Astrocyte (in vitro differentiated cells and primary cell): ENCODE measurements at regions not wholly inside any gene's neighbourhood (a gene's known extent, or its start where the extent isn't known, plus 50 kb on each side); places are given as distances from the start of the nearest gene placed in this dataset.
"Not testable (repeated sequence)": the region's sequence is repeated elsewhere in the genome, so short reads cannot be mapped to it uniquely, and the experiment has no call there.

Experiments used
- DNase-seq: peaks from one replicate; pipeline ENCODE4 v3.0.0-alpha.2; 2010; ENCODE audit warnings: low read depth
- FAIRE-seq: peaks from 2 replicates; lab custom pipeline; 2011; peaks lifted over from hg19 to GRCh38; lab: Jason Lieb, UNC
- H2AFZ ChIP-seq: 2 replicates; pipeline ENCODE4 v1.6.0; 2012; ENCODE audit warnings: low read depth, low read length, inconsistent platforms
- H3K27ac ChIP-seq: 2 replicates; pipeline ENCODE4 v1.5.1; 2011; ENCODE audit warnings: low read depth, low read length, inconsistent platforms
- H3K27me3 ChIP-seq: 2 replicates; pipeline ENCODE4 v1.6.0; 2011; ENCODE audit warnings: low read length, inconsistent platforms; ENCODE audit not compliant: insufficient read depth
- H3K36me3 ChIP-seq: 2 replicates; pipeline ENCODE4 v1.5.1; 2011; ENCODE audit warnings: low read length, inconsistent platforms; ENCODE audit not compliant: insufficient read depth
- H3K4me1 ChIP-seq: 2 replicates; pipeline ENCODE4 v1.5.1; 2011; ENCODE audit warnings: low read length, inconsistent platforms; ENCODE audit not compliant: insufficient read depth
- H3K4me2 ChIP-seq: 2 replicates; pipeline ENCODE4 v1.6.0; 2012; ENCODE audit warnings: low read length, inconsistent platforms
- H3K4me3 ChIP-seq: 2 replicates; pipeline ENCODE4 v1.5.1; 2011; ENCODE audit warnings: low read depth, mild to moderate bottlenecking, low read length, inconsistent platforms; ENCODE audit not compliant: insufficient read depth
- H3K79me2 ChIP-seq: 2 replicates; pipeline ENCODE4 v1.6.0; 2012; ENCODE audit warnings: mild to moderate bottlenecking, low read length, inconsistent platforms; ENCODE audit not compliant: insufficient read depth
- H3K9ac ChIP-seq: 2 replicates; pipeline ENCODE4 v1.6.0; 2012; ENCODE audit warnings: mild to moderate bottlenecking, low read length, inconsistent platforms
- H3K9me3 ChIP-seq: 2 replicates; pipeline ENCODE4 v1.5.1; 2012; ENCODE audit warnings: low read depth, mild to moderate bottlenecking, low read length, inconsistent platforms; ENCODE audit not compliant: insufficient read depth
- H4K20me1 ChIP-seq: 2 replicates; pipeline ENCODE4 v1.6.0; 2012; ENCODE audit warnings: low read length, inconsistent platforms; ENCODE audit not compliant: insufficient read depth
- H3K27ac Mint-ChIP-seq: one replicate; pipeline ENCODE4 v1.8.0; 2021; ENCODE audit warnings: mild to moderate bottlenecking, mixed read lengths; ENCODE audit not compliant: unreplicated experiment
- H3K27me3 Mint-ChIP-seq: one replicate; pipeline ENCODE4 v1.8.0; 2021; ENCODE audit warnings: low read depth, mixed read lengths; ENCODE audit not compliant: unreplicated experiment
- H3K36me3 Mint-ChIP-seq: one replicate; pipeline ENCODE4 v1.8.0; 2021; ENCODE audit warnings: low read depth, mixed read lengths; ENCODE audit not compliant: unreplicated experiment
- H3K4me1 Mint-ChIP-seq: one replicate; pipeline ENCODE4 v1.8.0; 2021; ENCODE audit warnings: low read depth, mixed read lengths; ENCODE audit not compliant: unreplicated experiment
- H3K4me3 Mint-ChIP-seq: one replicate; pipeline ENCODE4 v1.8.0; 2021; ENCODE audit warnings: mild to moderate bottlenecking, moderate library complexity, mixed read lengths; ENCODE audit not compliant: unreplicated experiment
- H3K9me3 Mint-ChIP-seq: one replicate; pipeline ENCODE4 v1.8.0; 2021; ENCODE audit warnings: mild to moderate bottlenecking, mixed read lengths; ENCODE audit not compliant: unreplicated experiment
- CTCF ChIP-seq: IDR thresholded peaks from 2 replicates; pipeline ENCODE4 v1.5.1; 2011; ENCODE audit warnings: low read depth, mild to moderate bottlenecking, inconsistent platforms, low read length, moderate library complexity; ENCODE audit not compliant: insufficient read depth
- EZH2 ChIP-seq: IDR thresholded peaks from 2 replicates; pipeline ENCODE4 v1.6.1; 2012; ENCODE audit warnings: mild to moderate bottlenecking, low read length, inconsistent platforms; ENCODE audit not compliant: insufficient read depth

- TF ChIP-seq EZH2 = no peak
- no peak for TF ChIP-seq CTCF
- Histone ChIP-seq H3K4me2 (no peak overlapping the region), H2AFZ (no peak overlapping the region), H3K9ac (no peak overlapping the region), H3K9me3 (no peaks in the 10 kb centered on the region), H3K79me2 (no peaks in the 10 kb centered on the region), H3K4me3 (no peak overlapping the region), H3K4me1 (no peaks in the 10 kb centered on the region), H3K36me3 (no peaks in the 10 kb centered on the region), H3K27ac (no peak overlapping the region), H3K27me3 (no peaks in the 10 kb centered on the region), H4K20me1 (no peaks in the 10 kb centered on the region)
- no peak for DNase-seq
- Mint-ChIP-seq H3K4me3 (no peak overlapping the region), H3K9me3 (no peaks in the 10 kb centered on the region), H3K4me1 (no peaks in the 10 kb centered on the region), H3K36me3 (no peaks in the 10 kb centered on the region), H3K27me3 (no peaks in the 10 kb centered on the region), H3K27ac (no peak overlapping the region)
- no peak for FAIRE-seq
These were observed 1030.2 kb upstream of the SEMA6A start for GRCh38 chr5:117604845-117605244.

DNA sequence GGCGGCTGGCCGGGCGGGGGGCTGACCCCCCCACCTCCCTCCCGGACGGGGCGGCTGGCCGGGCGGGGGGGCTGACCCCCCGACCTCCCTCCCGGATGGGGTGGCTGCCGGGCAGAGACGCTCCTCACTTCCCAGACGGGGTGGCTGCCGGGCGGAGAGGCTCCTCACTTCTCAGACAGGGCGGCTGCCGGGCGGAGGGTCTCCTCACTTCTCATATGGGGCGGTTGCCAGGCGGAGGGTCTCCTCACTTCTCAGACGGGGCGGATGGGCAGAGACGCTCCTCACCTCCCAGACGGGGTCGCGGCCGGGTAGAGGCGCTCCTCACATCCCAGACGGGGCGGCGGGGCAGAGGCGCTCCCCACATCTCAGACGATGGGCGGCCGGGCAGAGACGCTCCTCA, 1025.2 kb upstream of the SEMA6A start:
- not testable (repeated sequence) for H3K27ac ChIP-seq, H3K79me2 ChIP-seq, DNase-seq, H3K4me1 ChIP-seq, H3K4me3 ChIP-seq, H3K9ac ChIP-seq, H3K4me2 ChIP-seq, FAIRE-seq, H3K27ac Mint-ChIP-seq, H3K9me3 ChIP-seq, H2AFZ ChIP-seq, H3K36me3 ChIP-seq, H3K36me3 Mint-ChIP-seq, H3K4me3 Mint-ChIP-seq, H3K4me1 Mint-ChIP-seq, H3K27me3 ChIP-seq, H3K27me3 Mint-ChIP-seq, H4K20me1 ChIP-seq, H3K9me3 Mint-ChIP-seq

DNA sequence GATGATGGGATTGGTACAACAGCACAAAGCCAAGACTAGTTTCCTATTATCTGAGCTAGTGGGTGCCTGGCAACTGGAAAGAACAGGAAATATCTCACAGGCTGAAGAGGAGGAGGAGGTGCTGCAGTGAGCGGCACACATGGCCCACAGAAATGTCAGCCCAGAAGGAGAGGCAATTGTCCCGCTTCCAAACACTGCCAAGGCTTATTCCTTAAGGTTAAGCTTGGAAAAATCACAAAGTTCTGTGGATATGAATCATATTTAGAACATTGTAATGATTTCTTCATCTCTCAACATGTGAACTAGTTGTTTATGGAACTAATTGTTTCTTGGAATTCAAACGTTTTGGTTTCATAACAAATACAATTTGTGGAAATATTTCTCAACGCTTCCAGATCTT, 1019.5 kb upstream of the SEMA6A start:
- H3K9me3 ChIP-seq = no peaks in the 10 kb centered on the region
- Mint-ChIP-seq H3K36me3 (peaks cover 2% of the 10 kb centered on the region), H3K9me3 (no peaks in the 10 kb centered on the region), H3K4me1 (no peaks in the 10 kb centered on the region), H3K27ac (peak overlapping the region; percentile 35), H3K4me3 (no peak overlapping the region), H3K27me3 (no peaks in the 10 kb centered on the region)
- H3K4me1 ChIP-seq = no peaks in the 10 kb centered on the region
- no peaks in the 10 kb centered on the region for H3K79me2 ChIP-seq
- DNase-seq (no peak), FAIRE-seq (no peak)
- H3K36me3 ChIP-seq = no peaks in the 10 kb centered on the region
- H3K27ac ChIP-seq = no peak overlapping the region
- no peak overlapping the region for H3K9ac ChIP-seq
- H3K27me3 ChIP-seq = no peaks in the 10 kb centered on the region
- no peak for TF ChIP-seq EZH2
- TF ChIP-seq CTCF = no peak
- no peak overlapping the region for H3K4me3 ChIP-seq
- H3K4me2 ChIP-seq = no peak overlapping the region
- no peak overlapping the region for H2AFZ ChIP-seq
- H4K20me1 ChIP-seq = no peaks in the 10 kb centered on the region
